B cell (primary cell): ENCODE measurements at regions not wholly inside any gene's neighbourhood (a gene's known extent, or its start where the extent isn't known, plus 50 kb on each side); places are given as distances from the start of the nearest gene placed in this dataset.

Experiments used
- ATAC-seq: fragments of 200-7000 bp; cut with Tn5 transposase; one replicate; pipeline ENCODE4 v1.10.0; 2021; ENCODE audit warnings: low read depth, mild to moderate bottlenecking, moderate number of reproducible peaks, moderate library complexity
- CTCF ChIA-PET: fragments of 350-600 bp; sonication (Branson Sonifier 250); formaldehyde crosslinking; loops from one replicate; lab custom pipeline; 2021; ENCODE audit warnings: antibody characterized with exemption, inconsistent platforms; lab: Charles Lee
- POLR2A ChIA-PET: fragments of 350-600 bp; sonication (Branson Sonifier 250); formaldehyde crosslinking; loops from one replicate; lab custom pipeline; 2021; ENCODE audit warnings: antibody characterized with exemption; lab: Charles Lee
- DNase-seq: peaks from one replicate; pipeline ENCODE4 v3.0.0; 2013
- H2AFZ ChIP-seq: 2 replicates; pipeline ENCODE4 v1.6.1; 2012; ENCODE audit warnings: mild to moderate bottlenecking, low read depth, low read length; ENCODE audit not compliant: insufficient read depth, poor library complexity, severe bottlenecking
- H3K27ac ChIP-seq, 2 donors: 1 replicate in 1 of 2; 2 replicates in 1 of 2; pipeline ENCODE4 v1.5.1; 2012 to 2013; ENCODE audit warnings: low read length in 2 of 2, mild to moderate bottlenecking in 2 of 2, moderate library complexity in 1 of 2
- H3K27me3 ChIP-seq, 4 experiments: fragments of 200-600 bp in 1 of 4; sonication (generic) in 1 of 4; replicated peaks in 1 of 4; 1 replicate in 2 of 4; 2 replicates in 2 of 4; pipeline versions ENCODE4 v1.6.1 to v1.7.0; 2013 to 2016; ENCODE audit warnings: low read length in 3 of 4, mild to moderate bottlenecking in 2 of 4, mixed read lengths in 1 of 4, moderate library complexity in 1 of 4; ENCODE audit not compliant: insufficient read depth in 4 of 4, control insufficient read depth in 3 of 4; ENCODE audit errors: control extremely low read depth in 1 of 4
- H3K36me3 ChIP-seq, 2 experiments: replicated peaks in 1 of 2; 1 replicate in 1 of 2; 2 replicates in 1 of 2; pipeline versions ENCODE4 v1.6.1 to v1.7.1; 2013; ENCODE audit warnings: low read length in 1 of 2; ENCODE audit not compliant: insufficient read depth in 2 of 2, control insufficient read depth in 1 of 2; ENCODE audit errors: control extremely low read depth in 1 of 2, extremely low read depth in 1 of 2
- H3K4me1 ChIP-seq, 2 donors: fragments of 200-600 bp in 1 of 2; sonication (generic) in 1 of 2; 1 replicate in 1 of 2; 2 replicates in 1 of 2; pipeline versions ENCODE4 v1.5.1 to v1.6.1; 2013 to 2017; ENCODE audit warnings: low read length in 2 of 2; ENCODE audit not compliant: control insufficient read depth in 2 of 2, insufficient read depth in 2 of 2
- H3K4me2 ChIP-seq: replicated peaks from 2 replicates; pipeline ENCODE3; 2012; ENCODE audit warnings: mild to moderate bottlenecking, low read depth, low read length; ENCODE audit not compliant: poor library complexity, severe bottlenecking
- H3K4me3 ChIP-seq, 5 experiments: fragments of 200-600 bp in 1 of 5; sonication (generic) in 1 of 5; 1 replicate in 3 of 5; 2 replicates in 2 of 5; pipeline versions ENCODE4 v1.5.1 to v1.7.0; 2011 to 2016; ENCODE audit warnings: low read length in 4 of 5, mild to moderate bottlenecking in 4 of 5, low read depth in 2 of 5, control low read depth in 1 of 5, moderate library complexity in 1 of 5; ENCODE audit not compliant: insufficient read depth in 1 of 5; ENCODE audit errors: control extremely low read depth in 1 of 5, extremely low read depth in 1 of 5
- H3K79me2 ChIP-seq: fragments of 200-600 bp; sonication (generic); one replicate; pipeline ENCODE4 v1.6.0; 2016; ENCODE audit warnings: low read length; ENCODE audit not compliant: control insufficient read depth, insufficient read depth
- H3K9ac ChIP-seq: fragments of 200-600 bp; sonication (generic); 2 replicates; pipeline ENCODE4 v1.6.1; 2017; ENCODE audit warnings: mild to moderate bottlenecking, low read length, moderate library complexity
- H3K9me3 ChIP-seq, 3 donors: one replicate each; pipeline versions ENCODE4 v1.6.1 to v1.7.1; 2013; ENCODE audit warnings: low read length in 2 of 3; ENCODE audit not compliant: control insufficient read depth in 2 of 3, insufficient read depth in 1 of 3; ENCODE audit errors: control extremely low read depth in 1 of 3
- H4K20me1 ChIP-seq: 2 replicates; pipeline ENCODE4 v1.6.0; 2012; ENCODE audit warnings: mild to moderate bottlenecking, low read length; ENCODE audit not compliant: insufficient read depth, control insufficient read depth, poor library complexity, severe bottlenecking
- H3K27ac Mint-ChIP-seq: one replicate; pipeline ENCODE4 v1.8.0; 2021; ENCODE audit warnings: mixed read lengths
- H3K27me3 Mint-ChIP-seq: one replicate; pipeline ENCODE4 v1.8.0; 2021; ENCODE audit warnings: mixed read lengths
- H3K4me1 Mint-ChIP-seq: one replicate; pipeline ENCODE4 v1.8.0; 2021; ENCODE audit warnings: mixed read lengths
- H3K4me3 Mint-ChIP-seq: one replicate; pipeline ENCODE4 v1.8.0; 2021; ENCODE audit warnings: mixed read lengths
- H3K9me3 Mint-ChIP-seq: one replicate; pipeline ENCODE4 v1.8.0; 2022; ENCODE audit warnings: mixed read lengths; ENCODE audit not compliant: insufficient read depth
- CTCF ChIP-seq: fragments of 200-600 bp; IDR thresholded peaks from one replicate; pipeline ENCODE4 v1.8.0; 2022; ENCODE audit warnings: antibody characterized with exemption, mild to moderate bottlenecking
- EZH2 ChIP-seq: IDR thresholded peaks from 2 replicates; pipeline ENCODE4 v1.6.1; 2012; ENCODE audit warnings: borderline replicate concordance, low read depth, mild to moderate bottlenecking, moderate library complexity, low read length; ENCODE audit not compliant: insufficient read depth, poor library complexity, severe bottlenecking
- WGBS: methylation state at CpG from one replicate; pipeline ENCODE4 v1.1.5; 2013; ENCODE audit warnings: missing lambda C conversion rate; ENCODE audit not compliant: insufficient coverage; 5-methylcytosine and 5-hydroxymethylcytosine counted together
- intact Hi-C: fragments of 100-400 bp; cut with micrococcal nuclease; formaldehyde crosslinking; loops from one replicate; pipeline ENCODE4 v1.10.0; 2022

DNA sequence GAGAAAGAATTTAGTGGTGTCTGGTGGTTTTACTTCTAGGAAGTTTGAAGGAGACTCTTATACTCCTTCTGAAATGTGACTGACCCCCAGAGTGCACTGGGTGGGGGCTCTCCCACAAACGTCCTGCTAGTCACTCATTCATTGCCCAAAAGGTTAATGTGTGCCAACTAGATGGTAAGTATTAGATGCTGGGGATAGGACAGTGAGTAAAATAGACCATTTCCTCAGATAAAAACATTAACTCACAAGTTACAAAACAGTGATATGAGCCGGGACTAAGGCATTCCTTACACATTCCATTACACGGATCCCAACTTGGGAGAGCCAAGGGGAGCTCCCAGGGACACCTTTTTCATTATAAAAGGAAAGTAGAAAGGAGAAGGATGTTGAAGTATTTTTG is 185.1 kb downstream of the ATXN7L3B start:
- Histone ChIP-seq H3K4me1 (no peaks in the 10 kb centered on the region), H3K27ac (no peak overlapping the region), H3K27me3 (no peaks in the 10 kb centered on the region), H3K9ac (no peak overlapping the region), H4K20me1 (no peaks in the 10 kb centered on the region), H3K4me3 (no peak overlapping the region), H3K36me3 (no peaks in the 10 kb centered on the region), H3K4me2 (no peak overlapping the region), H3K9me3 (no peaks in the 10 kb centered on the region), H2AFZ (no peak overlapping the region), H3K79me2 (no peaks in the 10 kb centered on the region)
- Mint-ChIP-seq H3K4me1 (no peaks in the 10 kb centered on the region), H3K27me3 (no peaks in the 10 kb centered on the region), H3K9me3 (no peaks in the 10 kb centered on the region), H3K27ac (no peak overlapping the region), H3K4me3 (no peak overlapping the region)
- WGBS = no CpG with 5 or more reads among the region's 3 CpGs
- no peak for ATAC-seq
- intact Hi-C loops = no loop called here
- TF ChIP-seq EZH2 (no peak), CTCF (no peak)
- ChIA-PET POLR2A (no interaction called here), CTCF (no interaction called here)
- no peak for DNase-seq

GRCh38 chr12:74725154-74725553 is 187.5 kb downstream of the ATXN7L3B start:
- H3K9me3 Mint-ChIP-seq = no peaks in the 10 kb centered on the region
- no peaks in the 10 kb centered on the region for H3K27me3 Mint-ChIP-seq
- H2AFZ ChIP-seq = no peak overlapping the region
- no CpG with 5 or more reads among the region's 1 CpG for WGBS
- no peak overlapping the region for H3K27ac ChIP-seq
- ATAC-seq (no peak), DNase-seq (no peak)
- no peak overlapping the region for H3K4me2 ChIP-seq
- H3K9me3 ChIP-seq = no peaks in the 10 kb centered on the region
- intact Hi-C loops = no loop called here
- H3K9ac ChIP-seq = no peak overlapping the region
- no peak overlapping the region for H3K27ac Mint-ChIP-seq
- ChIA-PET CTCF (no interaction called here), POLR2A (no interaction called here)
- no peak overlapping the region for H3K4me3 Mint-ChIP-seq
- no peaks in the 10 kb centered on the region for H3K27me3 ChIP-seq
- H4K20me1 ChIP-seq = no peaks in the 10 kb centered on the region
- no peaks in the 10 kb centered on the region for H3K79me2 ChIP-seq
- H3K4me3 ChIP-seq = no peak overlapping the region
- TF ChIP-seq CTCF = no peak
- TF ChIP-seq EZH2 = no peak
- no peaks in the 10 kb centered on the region for H3K4me1 ChIP-seq
- H3K4me1 Mint-ChIP-seq = no peaks in the 10 kb centered on the region
- no peaks in the 10 kb centered on the region for H3K36me3 ChIP-seq
